H1 (cell line): ENCODE measurements at regions not wholly inside any gene's neighbourhood (a gene's known extent, or its start where the extent isn't known, plus 50 kb on each side); places are given as distances from the start of the nearest gene placed in this dataset.

Source experiments
- CTCF ChIA-PET: fragments of 300-600 bp; sonication (Branson Sonifier 250); formaldehyde crosslinking; loops from one replicate; lab custom pipeline; 2021; ENCODE audit not compliant: partially characterized antibody; lab: Charles Lee
- POLR2A ChIA-PET: fragments of 300-600 bp; sonication (Branson Sonifier 250); formaldehyde crosslinking; loops from one replicate; lab custom pipeline; 2021; ENCODE audit warnings: inconsistent platforms; ENCODE audit not compliant: partially characterized antibody; lab: Charles Lee
- DNase-seq, 2 experiments: peaks; one replicate each; pipeline versions ENCODE4 v3.0.0 to v3.0.0-alpha.2; 2010 to 2022; ENCODE audit warnings: low spot score in 2 of 2, low read depth in 1 of 2, mixed read lengths in 1 of 2
- FAIRE-seq: peaks from 2 replicates; lab custom pipeline; 2011; peaks lifted over from hg19 to GRCh38; lab: Jason Lieb, UNC
- H2AFZ ChIP-seq: 2 replicates; pipeline ENCODE4 v1.8.1; 2012; ENCODE audit warnings: low read length, inconsistent platforms
- H2AK5ac ChIP-seq: 2 replicates; pipeline ENCODE4 v1.6.1; 2013; ENCODE audit warnings: low read depth, low read length
- H2BK120ac ChIP-seq: replicated peaks from 2 replicates; pipeline ENCODE3; 2013; ENCODE audit warnings: low read depth, low read length, inconsistent platforms
- H2BK12ac ChIP-seq: 2 replicates; pipeline ENCODE4 v1.6.1; 2013; ENCODE audit warnings: low read depth, low read length
- H2BK15ac ChIP-seq: 2 replicates; pipeline ENCODE4 v1.6.1; 2013; ENCODE audit warnings: low read length
- H2BK20ac ChIP-seq: 2 replicates; pipeline ENCODE4 v1.6.1; 2013; ENCODE audit warnings: low read length
- H2BK5ac ChIP-seq: 2 replicates; pipeline ENCODE4 v1.6.1; 2013; ENCODE audit warnings: low read depth, low read length
- H3K14ac ChIP-seq: 2 replicates; pipeline ENCODE4 v1.6.1; 2013; ENCODE audit warnings: inconsistent platforms; ENCODE audit not compliant: insufficient read length
- H3K18ac ChIP-seq: 2 replicates; pipeline ENCODE4 v1.6.1; 2013; ENCODE audit warnings: low read length; ENCODE audit errors: extremely low read depth
- H3K23ac ChIP-seq: 2 replicates; pipeline ENCODE4 v1.6.1; 2013; ENCODE audit warnings: inconsistent platforms; ENCODE audit not compliant: insufficient read length
- H3K23me2 ChIP-seq: 2 replicates; pipeline ENCODE4 v1.6.1; 2013; ENCODE audit warnings: low read depth, low read length
- H3K27ac ChIP-seq: 2 replicates; pipeline ENCODE4 v1.6.1; 2011; ENCODE audit warnings: low read depth, low read length, inconsistent platforms
- H3K27me3 ChIP-seq, 4 experiments: replicated peaks in 1 of 4; 1 replicate in 1 of 4; 2 replicates in 3 of 4; pipeline versions ENCODE4 v1.6.1 to v1.8.1; 2011 to 2013; ENCODE audit warnings: low read length in 3 of 4, mild to moderate bottlenecking in 3 of 4, inconsistent platforms in 2 of 4, mixed read lengths in 2 of 4, moderate library complexity in 1 of 4; ENCODE audit not compliant: control insufficient read depth in 3 of 4, insufficient read depth in 3 of 4; ENCODE audit errors: extremely low read depth in 1 of 4
- H3K36me3 ChIP-seq, 4 experiments: 2 replicates each; pipeline versions ENCODE4 v1.6.1 to v1.8.1; 2011 to 2013; ENCODE audit warnings: mild to moderate bottlenecking in 4 of 4, low read length in 3 of 4, moderate library complexity in 2 of 4, control low read depth in 1 of 4, inconsistent platforms in 1 of 4; ENCODE audit not compliant: insufficient read depth in 4 of 4, control insufficient read depth in 2 of 4
- H3K4ac ChIP-seq: replicated peaks from 2 replicates; pipeline ENCODE3; 2013; ENCODE audit warnings: low read length, low read depth, mixed read lengths, inconsistent platforms; ENCODE audit not compliant: insufficient read length
- H3K4me1 ChIP-seq, 4 experiments: replicated peaks in 1 of 4; 1 replicate in 1 of 4; 2 replicates in 3 of 4; pipeline versions ENCODE4 v1.6.1 to v1.8.1; 2011 to 2013; ENCODE audit warnings: low read length in 3 of 4, inconsistent platforms in 2 of 4, mixed read lengths in 1 of 4; ENCODE audit not compliant: insufficient read depth in 4 of 4, control insufficient read depth in 3 of 4
- H3K4me2 ChIP-seq, 2 experiments: 2 replicates each; pipeline versions ENCODE4 v1.6.1 to v1.8.1; 2011 to 2013; ENCODE audit warnings: low read depth in 2 of 2, low read length in 2 of 2, control low read depth in 1 of 2, inconsistent platforms in 1 of 2, mild to moderate bottlenecking in 1 of 2; ENCODE audit not compliant: insufficient read depth in 1 of 2
- H3K4me3 ChIP-seq, 4 experiments: fragments of 200-600, 300-600 bp in 1 of 4; sonication (generic), shearing (Covaris generic), sonication (Bioruptor Twin) in 1 of 4; 2 replicates each; pipeline versions ENCODE4 v1.5.1 to v1.8.1; 2011 to 2016; ENCODE audit warnings: low read length in 4 of 4, low read depth in 3 of 4, control low read depth in 2 of 4, inconsistent platforms in 2 of 4, mild to moderate bottlenecking in 2 of 4, mixed read lengths in 1 of 4, moderate library complexity in 1 of 4; ENCODE audit not compliant: insufficient read depth in 2 of 4; ENCODE audit errors: extremely low read depth in 1 of 4
- H3K56ac ChIP-seq: replicated peaks from 2 replicates; pipeline ENCODE3; 2013; ENCODE audit warnings: low read depth, mild to moderate bottlenecking, mixed read lengths, low read length, inconsistent platforms; ENCODE audit not compliant: insufficient read length
- H3K79me1 ChIP-seq: 2 replicates; pipeline ENCODE4 v1.6.1; 2013; ENCODE audit warnings: low read depth, low read length, control low read depth
- H3K79me2 ChIP-seq, 2 experiments: 2 replicates each; pipeline versions ENCODE4 v1.6.1 to v1.8.1; 2012 to 2013; ENCODE audit warnings: low read length in 2 of 2, mild to moderate bottlenecking in 2 of 2, inconsistent platforms in 1 of 2; ENCODE audit not compliant: insufficient read depth in 2 of 2, control insufficient read depth in 1 of 2
- H3K9ac ChIP-seq, 4 experiments: replicated peaks in 1 of 4; 1 replicate in 1 of 4; 2 replicates in 3 of 4; pipeline versions ENCODE4 v1.6.1 to v1.8.1; 2011 to 2013; ENCODE audit warnings: low read depth in 3 of 4, low read length in 3 of 4, control low read depth in 2 of 4, mild to moderate bottlenecking in 2 of 4, moderate library complexity in 2 of 4, inconsistent platforms in 1 of 4; ENCODE audit errors: extremely low read depth in 1 of 4
- H3K9me3 ChIP-seq, 2 experiments: 2 replicates each; pipeline versions ENCODE4 v1.6.1 to v1.8.1; 2012 to 2013; ENCODE audit warnings: mild to moderate bottlenecking in 2 of 2, moderate library complexity in 2 of 2, control low read depth in 1 of 2, inconsistent platforms in 1 of 2, low read depth in 1 of 2, low read length in 1 of 2, mixed read lengths in 1 of 2; ENCODE audit not compliant: insufficient read depth in 2 of 2
- H4K20me1 ChIP-seq, 2 experiments: replicated peaks in 1 of 2; 2 replicates each; pipeline versions ENCODE3 to v1.8.1; 2011 to 2013; ENCODE audit warnings: inconsistent platforms in 2 of 2, low read length in 2 of 2, mild to moderate bottlenecking in 1 of 2; ENCODE audit not compliant: insufficient read depth in 2 of 2, control insufficient read depth in 1 of 2
- H4K5ac ChIP-seq: 2 replicates; pipeline ENCODE4 v1.6.1; 2013; ENCODE audit warnings: low read length, low read depth, mixed read lengths, inconsistent platforms; ENCODE audit not compliant: insufficient read length
- H4K8ac ChIP-seq: 2 replicates; pipeline ENCODE4 v1.8.0; 2013; ENCODE audit warnings: mild to moderate bottlenecking, moderate library complexity, low read length, inconsistent platforms; ENCODE audit not compliant: insufficient read depth; ENCODE audit errors: extremely low read depth
- H4K91ac ChIP-seq: replicated peaks from 2 replicates; pipeline ENCODE3; 2013; ENCODE audit warnings: low read length, mixed read lengths, inconsistent platforms; ENCODE audit not compliant: insufficient read length
- CEBPB ChIP-seq: IDR thresholded peaks from 2 replicates; pipeline ENCODE4 v1.6.1; 2012; ENCODE audit warnings: low read depth, low read length
- CTCF ChIP-seq, 3 experiments: IDR thresholded peaks; 1 replicate in 2 of 3; 2 replicates in 1 of 3; pipeline versions ENCODE4 v1.5.1 to v1.6.1; 2011; ENCODE audit warnings: low read length in 3 of 3, mild to moderate bottlenecking in 3 of 3, inconsistent platforms in 2 of 3, low read depth in 1 of 3, moderate library complexity in 1 of 3; ENCODE audit not compliant: insufficient read depth in 1 of 3; ENCODE audit errors: control extremely low read depth in 1 of 3
- EZH2 ChIP-seq: fragments of 200-600 bp; sonication (generic); IDR thresholded peaks from 2 replicates; pipeline ENCODE4 v1.7.1; 2012; ENCODE audit warnings: low read depth, mild to moderate bottlenecking, moderate library complexity, low read length, inconsistent platforms; ENCODE audit not compliant: severe bottlenecking
- JUN ChIP-seq: IDR thresholded peaks from 2 replicates; pipeline ENCODE4 v1.6.1; 2011; ENCODE audit warnings: low read depth, mild to moderate bottlenecking, improper control_type of control experiment, low read length
- WGBS, 2 experiments: shearing (Covaris generic) in 1 of 2; methylation state at CpG; one replicate each; pipeline versions ENCODE4 v1.1.6 to v1.1.7; 2013 to 2015; ENCODE audit warnings: low lambda C conversion rate in 2 of 2, mixed read lengths in 2 of 2, inconsistent platforms in 1 of 2, low coverage in 1 of 2, missing lambda C conversion rate in 1 of 2; ENCODE audit not compliant: insufficient replicate concordance in 2 of 2, insufficient coverage in 1 of 2, insufficient read length in 1 of 2; ENCODE audit errors: extremely low coverage in 1 of 2, missing lambda C conversion rate in 1 of 2; 5-methylcytosine and 5-hydroxymethylcytosine counted together

- no peak overlapping the region for H4K5ac ChIP-seq
- H3K18ac ChIP-seq: no peak overlapping the region
- H3K4me1 ChIP-seq: peaks cover 0 to 9% (median 4%) of the 10 kb centered on the region in 4 experiments; a peak in 3 of 7 replicates
- no peaks in the 10 kb centered on the region for H3K79me2 ChIP-seq
- no peak overlapping the region for H3K4ac ChIP-seq
- no peak for FAIRE-seq
- no peaks in the 10 kb centered on the region for H3K79me1 ChIP-seq
- 0 out of 2 replicates have a peak overlapping the region, but pooled peaks have one; percentile 73 for H2AFZ ChIP-seq
- CTCF ChIA-PET: no interaction called here
- no peak for DNase-seq
- 88% methylated on average over 5 of the region's 5 CpGs; no CpG with 5 or more reads in 1 of the 2 experiments for WGBS, 2 experiments
- no peaks in the 10 kb centered on the region for H3K9me3 ChIP-seq
- H3K9ac ChIP-seq: no peak overlapping the region
- H2BK20ac ChIP-seq: no peak overlapping the region
- H3K27me3 ChIP-seq: no peaks in the 10 kb centered on the region; a peak in 1 of 7 replicates
- H3K36me3 ChIP-seq: no peaks in the 10 kb centered on the region
- no peak overlapping the region for H2BK120ac ChIP-seq
- H3K27ac ChIP-seq: no peak overlapping the region
- no peak overlapping the region for H3K4me2 ChIP-seq
- H3K14ac ChIP-seq: no peak overlapping the region
- H4K8ac ChIP-seq: no peak overlapping the region
- H2BK12ac ChIP-seq: no peak overlapping the region
- POLR2A ChIA-PET: no interaction called here
- H3K56ac ChIP-seq: no peak overlapping the region
- no peak overlapping the region for H3K4me3 ChIP-seq
- H2AK5ac ChIP-seq: no peak overlapping the region
- H2BK5ac ChIP-seq: no peak overlapping the region
- no peak overlapping the region for H3K23ac ChIP-seq
- no peak for TF ChIP-seq CTCF (IDR thresholded peaks at IDR 0.05; ENCODE audit: control extremely low read depth in 1 of 3, insufficient read depth in 1 of 3, low read depth in 1 of 3, low read length in 3 of 3)
- TF ChIP-seq EZH2: no peak
- TF ChIP-seq CEBPB: no peak
- TF ChIP-seq JUN: no peak
- no peaks in the 10 kb centered on the region for H4K20me1 ChIP-seq
- H2BK15ac ChIP-seq: no peak overlapping the region
- no peak overlapping the region for H4K91ac ChIP-seq
- no peaks in the 10 kb centered on the region for H3K23me2 ChIP-seq
These were observed 422.8 kb downstream of the CBLN4 start for GRCh38 chr20:55582498-55582897.
